ENCODE measurements at regions not wholly inside any gene's neighbourhood (a gene's known extent, or its start where the extent isn't known, plus 50 kb on each side); places are given as distances from the start of the nearest gene placed in this dataset.

- no peak for TF ChIP-seq CTCF (IDR thresholded peaks at IDR 0.05)
Measured at GRCh38 chr14:38105106-38105702, 102.5 kb upstream of the SSTR1 start.

DNA sequence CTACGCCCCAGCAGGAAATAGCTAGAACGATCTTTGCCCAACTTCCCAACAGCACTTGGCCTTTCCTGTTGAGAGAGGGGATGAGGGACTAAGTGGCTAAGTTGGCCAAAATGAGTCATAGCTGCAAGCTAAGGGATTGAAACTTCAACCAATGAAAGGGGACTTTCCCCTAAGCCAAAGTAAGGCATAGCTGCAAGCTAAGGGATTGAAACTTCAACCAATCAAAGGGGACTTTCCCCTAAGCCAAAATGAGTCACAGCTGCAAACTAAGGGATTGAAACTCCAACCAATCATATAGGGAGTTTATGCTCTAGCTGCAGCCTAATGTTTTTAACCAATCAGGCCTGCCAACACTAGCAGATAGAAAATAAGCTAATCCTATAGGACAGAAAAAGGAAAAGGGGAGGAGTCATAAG, 100.5 kb upstream of the SSTR1 start:
- TF ChIP-seq CTCF (IDR thresholded peaks at IDR 0.05), result no peak

GRCh38 chr14:38108681-38109080, 99.0 kb upstream of the SSTR1 start:
- no peak for TF ChIP-seq CTCF (IDR thresholded peaks at IDR 0.05)

DNA sequence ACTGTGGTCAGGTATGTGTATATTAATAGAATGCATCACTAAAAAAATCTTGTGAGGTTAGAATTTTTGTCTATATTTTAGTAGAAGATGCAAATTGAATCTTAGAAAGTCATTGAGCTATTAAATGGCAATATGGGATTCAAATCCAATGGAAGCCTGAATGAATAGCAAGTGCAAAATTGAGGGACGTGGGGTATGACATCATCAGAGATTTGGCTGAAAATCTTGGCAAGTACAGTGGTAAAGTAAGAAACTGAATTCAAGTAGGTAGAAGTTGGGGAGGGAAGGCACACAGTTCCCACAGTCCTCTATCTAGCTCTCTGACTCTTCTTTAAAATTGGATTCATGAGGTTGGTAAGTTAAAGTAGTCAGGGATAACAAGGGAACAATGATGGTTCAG, 97.4 kb upstream of the SSTR1 start:
- TF ChIP-seq CTCF (IDR thresholded peaks at IDR 0.05), result no peak

DNA sequence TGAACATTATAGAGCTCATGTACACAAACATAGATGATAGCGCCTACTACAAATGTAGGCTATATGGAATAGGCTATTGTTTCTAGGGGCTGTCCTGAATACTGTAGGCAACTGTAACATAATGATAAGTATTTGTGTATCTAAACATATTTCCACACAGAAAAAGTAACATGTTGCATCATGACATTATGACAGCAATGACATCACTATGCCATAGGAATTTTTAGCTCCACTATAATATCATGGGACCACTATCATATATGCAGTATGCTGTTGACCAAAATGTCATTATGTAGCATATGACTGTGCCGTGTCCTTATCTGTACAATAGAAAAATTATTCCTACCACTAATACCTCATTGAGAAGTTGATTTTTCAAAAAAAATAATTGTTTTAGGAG, 96.7 kb upstream of the SSTR1 start:
- TF ChIP-seq CTCF (IDR thresholded peaks at IDR 0.05), result no peak

DNA sequence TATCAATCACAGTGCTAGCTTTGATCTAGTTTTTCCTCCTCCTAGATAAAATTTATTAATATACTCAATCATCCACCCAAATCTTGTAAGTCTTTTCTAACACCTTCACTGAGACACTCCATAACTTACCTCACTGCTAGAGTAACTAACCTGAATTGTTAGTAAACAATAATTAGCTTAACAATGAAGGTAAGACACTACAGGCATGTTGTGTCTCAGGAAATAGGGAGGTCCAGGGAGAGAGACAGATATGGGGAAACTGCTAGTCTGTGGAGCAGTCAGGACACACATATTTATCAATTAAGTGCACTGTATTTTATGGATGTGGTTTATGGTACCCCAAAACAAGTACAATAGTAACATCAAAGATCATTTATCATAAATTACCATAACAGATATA, 94.2 kb upstream of the SSTR1 start:
- TF ChIP-seq CTCF (IDR thresholded peaks at IDR 0.05), result no peak

DNA sequence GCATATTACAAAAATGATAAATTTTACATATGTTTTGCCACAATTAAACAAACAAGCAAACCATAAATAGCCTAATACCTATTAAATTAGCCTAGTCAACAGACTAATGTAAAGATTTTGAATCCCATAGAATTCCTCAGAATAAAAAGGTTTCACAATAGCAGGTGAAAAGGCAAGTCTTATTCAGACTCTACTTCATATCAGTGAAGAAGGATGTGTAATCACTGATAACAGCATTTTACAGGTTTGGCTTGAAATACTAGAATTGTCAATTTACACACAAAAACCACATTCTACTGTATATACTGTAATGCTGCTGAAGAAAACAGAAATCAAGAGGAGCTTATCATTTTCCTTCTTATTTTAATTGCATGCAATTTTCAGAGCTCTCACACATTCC, 90.8 kb upstream of the SSTR1 start:
- TF ChIP-seq CTCF (IDR thresholded peaks at IDR 0.05), result no peak

GRCh38 chr14:38120109-38120508, 87.6 kb upstream of the SSTR1 start:
- no peak for TF ChIP-seq CTCF (IDR thresholded peaks at IDR 0.05)

All from LNCAP (cell line).